ENCODE measurements at regions not wholly inside any gene's neighbourhood (a gene's known extent, or its start where the extent isn't known, plus 50 kb on each side); places are given as distances from the start of the nearest gene placed in this dataset.
"Not testable (repeated sequence)": the region's sequence is repeated elsewhere in the genome, so short reads cannot be mapped to it uniquely, and the experiment has no call there.

DNA sequence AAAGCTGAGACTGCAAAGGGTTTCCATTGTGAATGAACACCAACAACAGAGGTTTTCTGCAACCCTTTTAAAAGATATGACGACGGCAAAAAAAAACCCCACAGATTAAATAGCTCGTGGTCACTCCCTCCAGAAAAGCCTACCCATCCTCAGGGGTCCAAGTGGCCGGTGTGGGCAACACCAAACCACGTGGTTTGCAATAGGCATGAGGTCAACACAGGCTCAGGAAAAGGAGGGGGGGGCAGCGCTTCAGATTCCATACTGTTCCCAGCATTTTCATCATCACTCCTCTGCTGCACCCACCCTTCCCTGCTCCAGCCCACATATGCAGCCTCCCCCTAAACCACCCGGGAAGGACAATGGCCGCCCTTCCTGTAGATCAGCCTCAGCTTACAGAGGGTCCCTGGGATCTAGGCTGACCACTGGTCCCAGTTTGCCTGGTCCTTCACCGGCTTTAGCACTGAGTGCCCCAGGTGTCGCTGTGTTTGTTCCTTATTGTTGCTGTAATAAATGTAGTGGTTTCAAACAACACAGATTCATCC is 122.8 kb upstream of the PHACTR3 start:
- no peak for DNase-seq (ENCODE audit: low read depth)
- TF ChIP-seq CTCF (IDR thresholded peaks at IDR 0.05; ENCODE audit: low read depth, low read length, missing control alignments) = no peak
- in situ Hi-C loops (cut with HindIII; ENCODE audit: low sequenced_read_pairs) = loop anchor here (25.0 kb wide), 1 partner anchor 619 kb away; the partner anchor contains the start of genes GNAS and GNAS-AS1
- H3K4me3 ChIP-seq (ENCODE audit: low read depth, low read length) = no peak overlapping the region

- TF ChIP-seq CTCF (IDR thresholded peaks at IDR 0.05; ENCODE audit: low read depth, low read length, missing control alignments) = no peak
- H3K4me3 ChIP-seq (ENCODE audit: low read depth, low read length) = no peak overlapping the region
- in situ Hi-C loops (cut with HindIII; ENCODE audit: low sequenced_read_pairs) = loop anchor here (25.0 kb wide), 1 partner anchor 620 kb away; the partner anchor contains the start of genes GNAS and GNAS-AS1
- DNase-seq (ENCODE audit: low read depth) = no peak
Observed at GRCh38 chr20:59482351-59483187, 121.8 kb upstream of the PHACTR3 start.

DNA sequence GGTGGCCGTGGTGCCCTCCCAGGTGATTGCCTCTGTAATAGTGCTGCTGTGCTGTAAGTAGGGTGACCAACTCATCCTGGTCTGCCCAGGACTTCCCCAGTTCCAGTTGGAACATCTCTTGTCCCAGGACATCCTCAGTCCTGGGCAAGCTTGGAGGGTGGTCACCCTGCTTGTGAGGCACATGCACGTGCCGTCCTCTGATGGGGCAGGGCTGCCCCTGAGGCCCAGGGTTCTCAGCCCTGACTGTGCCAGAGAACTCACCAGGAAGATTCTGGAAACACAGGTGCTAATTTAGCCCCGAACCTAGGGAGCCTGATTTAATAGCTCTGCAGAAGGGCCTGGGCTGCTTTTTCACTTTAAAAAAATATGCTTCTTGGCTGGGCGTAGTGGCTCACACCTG is 120.9 kb upstream of the PHACTR3 start:
- no peak overlapping the region for H3K4me3 ChIP-seq (ENCODE audit: low read depth, low read length)
- no peak for DNase-seq (ENCODE audit: low read depth)
- in situ Hi-C loops (cut with HindIII; ENCODE audit: low sequenced_read_pairs) = loop anchor here (25.0 kb wide), 1 partner anchor 621 kb away; the partner anchor contains the start of genes GNAS and GNAS-AS1
- no peak for TF ChIP-seq CTCF (IDR thresholded peaks at IDR 0.05; ENCODE audit: low read depth, low read length, missing control alignments)

DNA sequence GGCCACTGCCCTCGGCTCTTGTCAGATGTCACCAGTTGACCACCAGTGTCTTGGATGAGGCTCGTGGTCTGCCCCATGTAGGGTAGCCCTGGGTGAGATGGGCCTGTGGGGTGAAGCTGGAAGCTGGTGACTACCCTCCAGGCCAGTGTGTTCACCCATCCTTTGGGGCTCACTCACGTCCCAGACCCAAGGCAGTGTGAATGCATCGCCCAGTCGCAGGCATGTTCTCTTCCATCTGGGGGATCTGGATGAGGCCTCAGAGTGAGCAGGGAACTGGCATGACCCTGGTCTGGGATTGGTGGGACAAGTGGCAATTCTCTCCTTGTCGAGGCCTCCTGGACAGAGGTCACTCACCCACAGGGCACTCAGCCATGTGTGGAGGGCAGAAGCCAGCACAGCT is 120.1 kb upstream of the PHACTR3 start:
- in situ Hi-C loops (cut with HindIII; ENCODE audit: low sequenced_read_pairs) = loop anchor here (25.0 kb wide), 1 partner anchor 622 kb away; the partner anchor contains the start of genes GNAS and GNAS-AS1

GRCh38 chr20:59485576-59486454 is 118.5 kb upstream of the PHACTR3 start:
- in situ Hi-C loops (cut with HindIII; ENCODE audit: low sequenced_read_pairs) = loop anchor here (25.0 kb wide), 1 partner anchor 624 kb away; the partner anchor contains the start of genes GNAS and GNAS-AS1
- no peak for DNase-seq (ENCODE audit: low read depth)
- no peak for TF ChIP-seq CTCF (IDR thresholded peaks at IDR 0.05; ENCODE audit: low read depth, low read length, missing control alignments)
- H3K4me3 ChIP-seq (ENCODE audit: low read depth, low read length) = no peak overlapping the region

More for the DNA sequence above, 120.1 kb upstream of the PHACTR3 start:
- no peak overlapping the region for H3K4me3 ChIP-seq (ENCODE audit: low read depth, low read length)
- no peak for DNase-seq (ENCODE audit: low read depth)
- no peak for TF ChIP-seq CTCF (IDR thresholded peaks at IDR 0.05; ENCODE audit: low read depth, low read length, missing control alignments)

DNA sequence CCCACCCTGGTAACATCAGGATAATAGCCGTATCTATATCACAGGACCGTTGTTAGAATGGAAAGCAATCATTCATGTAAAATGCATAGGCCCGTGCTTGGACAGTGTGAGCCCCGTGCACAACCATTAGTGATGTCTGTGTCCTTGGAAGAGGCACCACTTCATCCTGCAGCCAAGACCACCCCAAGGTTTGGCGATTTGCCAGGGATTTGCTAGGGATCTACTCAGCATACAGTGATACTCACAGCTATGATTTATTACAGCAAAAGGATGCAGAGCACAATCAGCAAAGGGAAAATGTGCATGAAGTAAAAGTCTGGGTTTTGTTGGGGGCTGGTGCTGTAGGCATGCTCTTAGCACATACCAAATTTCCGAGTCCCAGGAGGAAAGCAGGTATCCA is 115.9 kb upstream of the PHACTR3 start:
- in situ Hi-C loops (cut with HindIII; ENCODE audit: low sequenced_read_pairs) = loop anchor here (25.0 kb wide), 1 partner anchor 626 kb away; the partner anchor contains the start of genes GNAS and GNAS-AS1
- DNase-seq (ENCODE audit: low read depth) = not testable (repeated sequence)

DNA sequence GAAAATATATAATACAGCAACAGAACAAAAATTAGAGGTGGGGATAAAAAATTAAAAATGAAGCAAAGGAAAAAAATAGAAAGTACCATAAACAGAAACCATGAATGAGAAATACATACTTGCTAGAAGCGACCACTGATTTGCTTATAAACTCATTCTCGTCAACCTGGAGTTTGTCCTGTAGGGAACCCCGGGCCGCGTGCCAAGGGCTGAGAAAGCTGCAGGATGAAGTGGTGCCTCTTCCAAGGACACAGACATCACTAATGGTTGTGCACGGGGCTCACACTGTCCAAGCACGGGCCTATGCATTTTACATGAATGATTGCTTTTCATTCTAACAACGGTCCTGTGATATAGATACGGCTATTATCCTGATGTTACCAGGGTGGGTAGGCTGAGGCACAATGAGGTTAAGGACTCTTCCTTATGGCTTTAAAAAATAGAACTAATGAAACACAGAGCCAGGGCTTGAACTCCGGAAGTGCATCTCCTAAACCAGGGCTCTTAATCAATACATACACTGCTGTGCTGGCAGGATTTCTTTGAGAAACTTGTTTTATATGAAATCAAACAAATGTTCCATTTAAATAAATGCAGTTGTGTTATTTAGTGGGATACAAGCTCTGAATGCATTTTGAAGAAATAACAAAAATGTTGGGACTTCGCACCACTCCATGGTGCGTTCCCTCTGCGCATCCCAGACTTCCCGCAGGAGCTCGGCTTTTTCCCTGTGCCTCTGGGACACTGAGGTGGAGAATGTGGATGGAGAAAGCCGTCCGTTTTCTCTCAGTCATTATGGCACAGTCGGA is 113.9 kb upstream of the PHACTR3 start:
- in situ Hi-C loops (cut with HindIII; ENCODE audit: low sequenced_read_pairs) = loop anchor here (25.0 kb wide), 1 partner anchor 628 kb away; the partner anchor contains the start of genes GNAS and GNAS-AS1
- H3K4me3 ChIP-seq (ENCODE audit: low read depth, low read length); DNase-seq (ENCODE audit: low read depth): not testable (repeated sequence)

More for the DNA sequence above, 115.9 kb upstream of the PHACTR3 start:
- not testable (repeated sequence) for H3K4me3 ChIP-seq (ENCODE audit: low read depth, low read length)
